ENCODE measurements at regions not wholly inside any gene's neighbourhood (a gene's known extent, or its start where the extent isn't known, plus 50 kb on each side); places are given as distances from the start of the nearest gene placed in this dataset.

DNA sequence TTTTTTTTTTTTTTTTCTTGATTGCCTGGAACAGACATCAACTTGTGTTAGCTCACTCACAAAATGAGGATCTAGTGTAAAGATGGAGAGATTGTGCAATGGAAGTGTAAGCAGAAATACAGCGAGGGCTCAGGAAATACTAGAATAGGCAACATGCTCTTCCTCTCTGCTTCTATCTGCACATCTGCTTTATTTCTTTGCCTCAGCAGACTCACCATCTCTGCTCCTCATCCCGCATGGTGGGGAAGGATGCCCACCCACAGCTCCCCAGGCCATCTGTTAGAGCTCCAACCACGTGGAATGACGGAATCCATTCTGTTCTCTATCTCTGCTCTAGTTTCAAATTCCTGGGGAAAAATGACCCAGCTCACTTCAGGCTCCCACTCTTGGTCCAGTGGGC is 128.0 kb upstream of the ADAMTS9 start:
- Histone ChIP-seq H3K9ac (ENCODE audit: low read length) (no peak overlapping the region), H2AFZ (ENCODE audit: low read depth, low read length, poor library complexity, severe bottlenecking) (no peak overlapping the region), H3K4me3 (replicated peaks in 1 of 2; ENCODE audit: low read depth in 1 of 2, low read length in 2 of 2) (no peak overlapping the region), H4K20me1 (ENCODE audit: insufficient read depth) (no peaks in the 10 kb centered on the region), H3K27me3 (ENCODE audit: insufficient read depth, low read length) (peaks cover 14% of the 10 kb centered on the region; the same call in 1 of the 2 replicates), H3K4me2 (ENCODE audit: low read length) (no peak overlapping the region), H3K9me3 (ENCODE audit: control insufficient read depth in 1 of 2, insufficient read depth in 1 of 2, low read depth in 1 of 2, low read length in 2 of 2) (no peaks in the 10 kb centered on the region), H3K4me1 (ENCODE audit: control insufficient read depth in 1 of 2, insufficient read depth in 2 of 2, low read length in 2 of 2) (no peaks in the 10 kb centered on the region), H3K36me3 (ENCODE audit: control insufficient read depth in 1 of 2, insufficient read depth in 2 of 2, low read length in 2 of 2) (no peaks in the 10 kb centered on the region), H3K27ac (ENCODE audit: low read depth, low read length) (no peak overlapping the region), H3K9me2 (ENCODE audit: insufficient read depth) (no peaks in the 10 kb centered on the region), H3K79me2 (ENCODE audit: insufficient read depth, low read length) (no peaks in the 10 kb centered on the region)
- DNase-seq (ENCODE audit: low read depth, low spot score) (no peak), ATAC-seq (no peak)
- RAD21 ChIA-PET (ENCODE audit: low non-redundant PET in 1 of 2, low total read pairs in 2 of 2, uncharacterized antibody in 2 of 2, unreplicated experiment in 2 of 2), result no interaction called here
- POLR2A ChIA-PET, result no interaction called here
- intact Hi-C loops (cut with micrococcal nuclease), result loop anchor here (10.0 kb wide), 1 partner anchor 61 kb away; no protein-coding TSS in a partner anchor
- CTCF ChIA-PET, result no interaction called here
- no TSS peak for BruUV-seq (replicated peaks)
- TF ChIP-seq EZH2 (IDR thresholded peaks at IDR 0.05) (no peak), YY1 (IDR thresholded peaks at IDR 0.05; ENCODE audit: extremely low read depth, insufficient replicate concordance, low read depth, low read length) (no peak), JUND (IDR thresholded peaks at IDR 0.05) (no peak), ELF1 (IDR thresholded peaks at IDR 0.05; ENCODE audit: borderline replicate concordance, low read depth) (no peak), POLR2A (IDR thresholded peaks at IDR 0.05; ENCODE audit: borderline replicate concordance, extremely low read depth, insufficient read depth, insufficient read length) (no peak), ZNF274 (IDR thresholded peaks at IDR 0.05; ENCODE audit: low read depth, low read length) (no peak), SRF (IDR thresholded peaks at IDR 0.05; ENCODE audit: low read depth) (no peak), CBX3 (IDR thresholded peaks at IDR 0.05; ENCODE audit: low read depth) (no peak), SP1 (IDR thresholded peaks at IDR 0.05; ENCODE audit: low read depth) (no peak), TCF7L2 (IDR thresholded peaks at IDR 0.05; ENCODE audit: borderline replicate concordance, extremely low read depth, insufficient read depth, insufficient read length) (no peak), ZFX (IDR thresholded peaks at IDR 0.05) (no peak), EZH2phosphoT487 (IDR thresholded peaks at IDR 0.05; ENCODE audit: borderline replicate concordance) (no peak), RAD21 (IDR thresholded peaks at IDR 0.05; ENCODE audit: low read depth) (no peak), CEBPB (IDR thresholded peaks at IDR 0.05; ENCODE audit: low read depth) (no peak)
- TF ChIP-seq, protein P1, sequence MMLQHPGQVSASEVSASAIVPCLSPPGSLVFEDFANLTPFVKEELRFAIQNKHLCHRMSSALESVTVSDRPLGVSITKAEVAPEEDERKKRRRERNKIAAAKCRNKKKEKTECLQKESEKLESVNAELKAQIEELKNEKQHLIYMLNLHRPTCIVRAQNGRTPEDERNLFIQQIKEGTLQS (IDR thresholded peaks at IDR 0.05), result no peak
- TF ChIP-seq, protein P2, sequence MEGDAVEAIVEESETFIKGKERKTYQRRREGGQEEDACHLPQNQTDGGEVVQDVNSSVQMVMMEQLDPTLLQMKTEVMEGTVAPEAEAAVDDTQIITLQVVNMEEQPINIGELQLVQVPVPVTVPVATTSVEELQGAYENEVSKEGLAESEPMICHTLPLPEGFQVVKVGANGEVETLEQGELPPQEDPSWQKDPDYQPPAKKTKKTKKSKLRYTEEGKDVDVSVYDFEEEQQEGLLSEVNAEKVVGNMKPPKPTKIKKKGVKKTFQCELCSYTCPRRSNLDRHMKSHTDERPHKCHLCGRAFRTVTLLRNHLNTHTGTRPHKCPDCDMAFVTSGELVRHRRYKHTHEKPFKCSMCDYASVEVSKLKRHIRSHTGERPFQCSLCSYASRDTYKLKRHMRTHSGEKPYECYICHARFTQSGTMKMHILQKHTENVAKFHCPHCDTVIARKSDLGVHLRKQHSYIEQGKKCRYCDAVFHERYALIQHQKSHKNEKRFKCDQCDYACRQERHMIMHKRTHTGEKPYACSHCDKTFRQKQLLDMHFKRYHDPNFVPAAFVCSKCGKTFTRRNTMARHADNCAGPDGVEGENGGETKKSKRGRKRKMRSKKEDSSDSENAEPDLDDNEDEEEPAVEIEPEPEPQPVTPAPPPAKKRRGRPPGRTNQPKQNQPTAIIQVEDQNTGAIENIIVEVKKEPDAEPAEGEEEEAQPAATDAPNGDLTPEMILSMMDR (IDR thresholded peaks at IDR 0.05 in 2 of 3, conservative IDR thresholded peaks at IDR 0.05 in 1 of 3; ENCODE audit: borderline replicate concordance in 1 of 3, insufficient read depth in 1 of 3, low read depth in 2 of 3, low read length in 2 of 3), result no peak
- TF ChIP-seq, protein P3, sequence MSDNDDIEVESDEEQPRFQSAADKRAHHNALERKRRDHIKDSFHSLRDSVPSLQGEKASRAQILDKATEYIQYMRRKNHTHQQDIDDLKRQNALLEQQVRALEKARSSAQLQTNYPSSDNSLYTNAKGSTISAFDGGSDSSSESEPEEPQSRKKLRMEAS (IDR thresholded peaks at IDR 0.05), result no peak
- TF ChIP-seq, protein P4, sequence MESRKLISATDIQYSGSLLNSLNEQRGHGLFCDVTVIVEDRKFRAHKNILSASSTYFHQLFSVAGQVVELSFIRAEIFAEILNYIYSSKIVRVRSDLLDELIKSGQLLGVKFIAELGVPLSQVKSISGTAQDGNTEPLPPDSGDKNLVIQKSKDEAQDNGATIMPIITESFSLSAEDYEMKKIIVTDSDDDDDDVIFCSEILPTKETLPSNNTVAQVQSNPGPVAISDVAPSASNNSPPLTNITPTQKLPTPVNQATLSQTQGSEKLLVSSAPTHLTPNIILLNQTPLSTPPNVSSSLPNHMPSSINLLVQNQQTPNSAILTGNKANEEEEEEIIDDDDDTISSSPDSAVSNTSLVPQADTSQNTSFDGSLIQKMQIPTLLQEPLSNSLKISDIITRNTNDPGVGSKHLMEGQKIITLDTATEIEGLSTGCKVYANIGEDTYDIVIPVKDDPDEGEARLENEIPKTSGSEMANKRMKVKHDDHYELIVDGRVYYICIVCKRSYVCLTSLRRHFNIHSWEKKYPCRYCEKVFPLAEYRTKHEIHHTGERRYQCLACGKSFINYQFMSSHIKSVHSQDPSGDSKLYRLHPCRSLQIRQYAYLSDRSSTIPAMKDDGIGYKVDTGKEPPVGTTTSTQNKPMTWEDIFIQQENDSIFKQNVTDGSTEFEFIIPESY (IDR thresholded peaks at IDR 0.05; ENCODE audit: extremely low read depth, insufficient replicate concordance, low read length), result no peak
